Colon (tissue), 2 donors: ENCODE measurements at regions not wholly inside any gene's neighbourhood (a gene's known extent, or its start where the extent isn't known, plus 50 kb on each side); places are given as distances from the start of the nearest gene placed in this dataset.
A peak's percentile ranks its signal among the peaks of the same experiment; 100 is the strongest.
"Not testable (repeated sequence)": the region's sequence is repeated elsewhere in the genome, so short reads cannot be mapped to it uniquely, and the experiment has no call there.

Experiments used
- FAIRE-seq: peaks from 2 replicates; lab custom pipeline; 2012; peaks lifted over from hg19 to GRCh38; lab: Jason Lieb, UNC
- donor health status: control.
- donor health status: control.

DNA sequence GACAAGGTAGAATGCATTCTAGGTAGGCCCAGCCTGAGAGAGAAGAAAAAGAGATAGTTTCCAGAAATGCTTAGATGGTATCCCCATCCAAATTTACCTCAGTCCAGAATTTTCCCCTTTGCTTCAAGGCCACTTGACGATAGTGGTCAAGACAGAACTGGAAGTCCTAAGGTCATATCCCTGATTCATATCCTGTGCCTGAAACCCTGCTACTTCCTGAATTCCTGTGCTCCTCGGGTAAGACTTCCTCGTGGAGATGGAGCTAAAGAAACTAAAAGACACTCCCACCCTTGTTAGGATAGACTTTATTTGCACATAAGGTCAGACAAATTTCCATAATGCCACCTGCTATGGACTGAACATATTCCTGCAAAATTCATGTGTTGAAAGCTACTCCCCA is 175.9 kb downstream of the EVX1 start:
- no peak for FAIRE-seq

DNA sequence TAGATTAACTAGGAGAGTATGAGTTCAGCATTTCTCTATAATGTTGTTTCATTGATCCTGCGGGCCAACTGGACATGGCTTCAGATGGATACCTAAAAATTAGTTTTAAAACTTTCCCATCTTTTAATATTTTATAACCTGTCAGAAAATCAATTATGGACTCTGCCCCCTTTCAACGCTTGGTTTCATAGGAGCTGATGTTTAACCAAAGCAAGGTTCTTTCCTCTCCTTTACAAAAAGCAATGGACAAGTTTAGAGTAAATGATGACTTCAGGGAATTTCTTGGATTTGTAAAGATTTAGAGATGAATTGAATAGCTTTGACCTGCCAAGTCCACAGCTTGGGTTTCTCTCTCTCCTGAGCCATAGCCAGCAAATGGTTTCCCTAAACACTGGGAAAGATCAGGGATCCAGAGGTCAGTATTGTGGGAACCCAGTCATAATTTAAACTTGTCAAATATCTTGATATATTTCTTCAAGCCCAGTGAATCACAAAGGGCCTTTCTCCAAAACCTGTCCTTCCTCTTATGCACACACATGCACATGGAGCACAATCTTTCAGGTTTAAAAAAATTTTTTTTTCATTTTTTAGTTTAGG is 177.1 kb downstream of the EVX1 start:
- no peak for FAIRE-seq

DNA sequence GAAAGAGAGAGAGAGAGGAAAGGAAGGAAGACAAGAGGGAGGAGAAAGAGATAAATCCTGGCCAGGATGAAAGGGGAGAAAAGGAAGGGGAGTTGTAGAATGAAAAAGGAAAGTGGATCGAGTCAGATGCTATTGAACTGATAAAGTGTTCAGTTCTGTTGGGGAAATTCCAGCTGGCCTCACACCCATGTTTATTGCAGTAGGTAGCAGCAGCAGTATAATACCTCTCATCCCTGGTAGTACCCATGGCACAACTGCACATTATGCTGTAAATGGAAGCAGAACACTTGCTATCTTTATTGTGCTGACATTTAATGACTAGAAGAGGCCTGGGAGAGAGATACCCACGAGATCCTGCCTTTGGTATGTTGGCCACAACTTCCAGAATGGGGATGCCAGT is 178.1 kb downstream of the EVX1 start:
- no peak for FAIRE-seq

DNA sequence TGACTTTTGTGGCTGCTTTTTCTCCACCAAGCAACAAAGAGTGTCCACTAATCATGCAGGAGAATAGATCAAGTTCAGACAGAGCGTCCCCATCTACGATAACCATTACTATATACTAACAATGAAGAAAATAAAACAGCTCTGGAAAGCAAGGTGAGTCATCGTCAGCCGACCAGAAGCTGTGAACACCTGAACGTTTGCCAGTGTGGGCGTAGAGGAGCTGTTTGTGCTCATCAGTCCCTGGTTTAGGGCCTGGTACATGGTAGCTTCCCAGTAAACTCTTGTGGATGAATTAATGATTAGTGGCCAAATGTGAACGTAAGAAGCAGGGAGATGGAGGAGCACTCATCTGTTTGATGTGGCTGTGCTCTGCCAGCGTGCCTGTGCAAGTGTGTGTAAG is 180.7 kb downstream of the EVX1 start:
- FAIRE-seq: no peak

DNA sequence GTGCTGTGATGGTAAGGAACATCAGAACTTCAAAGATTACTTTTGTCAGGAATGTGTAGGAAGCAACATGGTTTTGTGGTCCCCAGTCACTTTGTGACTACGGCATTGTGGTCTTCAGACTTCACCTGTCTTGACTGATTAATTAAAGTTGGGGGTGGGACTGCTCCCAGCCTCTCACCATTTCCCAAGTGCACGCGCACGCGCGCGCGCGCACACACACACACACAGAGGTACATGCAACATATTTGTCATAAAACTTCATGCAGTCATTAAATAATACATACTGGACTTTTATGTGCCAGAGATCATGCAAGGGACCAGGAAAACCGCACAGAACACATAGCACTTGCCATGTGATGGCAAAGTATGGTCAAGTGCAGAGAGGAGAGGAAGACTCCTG is 181.2 kb downstream of the EVX1 start:
- no peak for FAIRE-seq

DNA sequence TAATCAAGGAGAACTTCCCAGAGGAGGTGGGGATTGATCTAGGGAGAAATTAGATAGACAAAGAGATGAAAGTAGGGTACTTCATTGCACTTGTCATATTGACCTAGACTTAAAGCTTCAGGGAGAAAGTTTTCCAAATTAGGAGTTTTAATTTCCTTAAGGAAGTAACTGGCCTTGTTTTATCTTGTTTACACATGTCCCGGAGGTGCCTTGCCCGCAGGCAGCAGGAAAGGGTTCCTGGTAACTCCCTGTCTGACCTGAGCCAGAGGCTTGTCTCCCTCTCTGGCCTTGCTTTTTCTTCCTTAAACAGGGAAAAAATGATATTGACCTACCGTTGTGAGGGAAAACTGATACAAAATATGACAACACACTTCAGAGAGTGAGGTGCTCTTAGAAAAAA is 181.6 kb downstream of the EVX1 start:
- no peak for FAIRE-seq

DNA sequence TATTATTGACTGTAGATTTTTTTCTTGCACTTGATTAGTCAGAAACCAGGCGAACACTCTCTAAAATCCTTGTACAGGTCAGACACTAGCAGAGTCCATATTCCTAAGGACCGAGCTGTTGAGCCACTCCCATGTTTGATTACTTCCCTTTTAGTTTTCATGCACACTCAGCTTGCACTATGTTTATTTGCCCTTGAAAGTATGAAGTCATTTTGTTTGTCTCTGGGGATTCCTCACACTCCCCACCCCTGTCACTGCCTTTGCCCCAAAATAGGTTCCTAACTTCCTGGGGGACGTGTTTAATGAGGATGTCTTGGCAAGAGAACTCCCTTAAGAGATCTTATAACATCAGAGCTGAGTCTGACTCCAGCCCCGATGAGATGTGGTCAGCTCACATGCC is 182.1 kb downstream of the EVX1 start:
- FAIRE-seq: peak; percentile 57

DNA sequence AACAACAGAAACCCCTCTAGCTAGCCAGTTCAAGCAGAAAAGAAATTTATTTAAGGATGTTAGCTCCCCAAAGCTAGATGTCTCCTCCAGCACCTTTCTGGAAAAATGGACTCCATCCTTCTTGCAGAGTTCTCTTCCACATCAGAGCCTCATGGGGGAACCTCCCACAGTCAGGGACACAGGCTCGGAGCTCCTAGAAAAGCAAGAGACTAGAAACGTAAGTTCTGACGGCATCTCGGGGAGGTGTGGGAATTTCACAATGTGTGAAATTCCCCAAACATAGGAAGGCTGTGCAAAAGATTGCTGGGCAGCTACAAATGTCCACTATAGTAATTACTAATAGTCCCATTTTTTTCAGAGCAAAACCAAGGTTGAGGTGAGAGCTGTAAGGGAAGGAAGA is 184.8 kb downstream of the EVX1 start:
- no peak for FAIRE-seq

DNA sequence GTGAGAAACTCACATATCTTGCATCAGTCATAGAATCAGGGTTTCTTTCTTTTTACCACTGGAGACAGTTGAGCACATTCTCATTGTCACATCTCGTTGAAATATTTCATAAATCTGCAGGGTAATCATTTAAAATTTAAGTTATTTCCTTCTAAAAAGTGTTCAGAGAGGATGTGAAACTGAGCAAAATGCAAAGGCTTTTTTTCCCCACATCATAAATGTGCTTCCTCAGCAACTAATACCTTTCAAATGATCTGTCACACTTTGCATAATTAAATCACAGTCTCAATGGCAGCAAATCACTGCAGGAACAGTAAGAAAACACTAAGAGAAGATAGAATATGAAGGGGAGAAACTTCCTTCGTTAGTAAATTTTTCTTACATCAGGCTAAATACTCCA is 187.5 kb downstream of the EVX1 start:
- FAIRE-seq: no peak

DNA sequence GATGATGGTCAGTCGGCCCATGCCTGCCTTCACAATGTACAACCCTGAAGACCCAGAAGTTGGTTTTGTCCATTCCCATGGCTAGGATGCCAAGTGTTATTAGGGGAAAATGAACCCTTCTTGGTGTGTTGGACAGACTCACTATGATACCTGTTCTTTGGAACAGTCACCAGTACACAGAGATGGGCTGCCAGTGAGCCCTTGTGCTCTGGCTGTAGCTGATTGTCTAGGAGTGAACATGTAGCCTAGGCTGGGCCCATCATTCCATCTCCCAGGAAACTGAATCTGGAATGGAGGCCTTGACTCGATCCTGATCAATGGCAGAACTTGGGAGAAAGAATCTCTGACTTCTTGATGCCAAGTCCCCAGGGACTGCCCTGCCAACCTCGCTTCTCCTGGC is 188.9 kb downstream of the EVX1 start:
- no peak for FAIRE-seq

DNA sequence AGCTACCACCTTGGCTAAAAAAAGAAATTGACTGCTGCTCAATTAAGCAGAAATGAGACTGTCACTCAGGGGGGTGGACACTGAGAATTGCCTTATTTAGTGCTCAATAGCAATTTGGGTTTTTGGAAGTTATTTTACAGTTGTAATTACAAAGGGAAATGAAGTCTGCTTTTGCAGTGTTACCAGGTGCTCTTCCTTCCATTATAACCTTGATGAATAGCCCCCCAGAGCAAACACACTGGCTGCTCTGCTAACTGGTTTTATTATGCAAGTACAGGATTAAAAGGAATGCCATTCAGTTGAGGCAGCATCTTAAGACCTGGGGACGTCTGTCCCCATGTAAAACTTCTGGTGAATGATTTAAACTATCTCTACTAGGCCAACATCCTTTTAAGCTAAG is 191.0 kb downstream of the EVX1 start:
- no peak for FAIRE-seq

DNA sequence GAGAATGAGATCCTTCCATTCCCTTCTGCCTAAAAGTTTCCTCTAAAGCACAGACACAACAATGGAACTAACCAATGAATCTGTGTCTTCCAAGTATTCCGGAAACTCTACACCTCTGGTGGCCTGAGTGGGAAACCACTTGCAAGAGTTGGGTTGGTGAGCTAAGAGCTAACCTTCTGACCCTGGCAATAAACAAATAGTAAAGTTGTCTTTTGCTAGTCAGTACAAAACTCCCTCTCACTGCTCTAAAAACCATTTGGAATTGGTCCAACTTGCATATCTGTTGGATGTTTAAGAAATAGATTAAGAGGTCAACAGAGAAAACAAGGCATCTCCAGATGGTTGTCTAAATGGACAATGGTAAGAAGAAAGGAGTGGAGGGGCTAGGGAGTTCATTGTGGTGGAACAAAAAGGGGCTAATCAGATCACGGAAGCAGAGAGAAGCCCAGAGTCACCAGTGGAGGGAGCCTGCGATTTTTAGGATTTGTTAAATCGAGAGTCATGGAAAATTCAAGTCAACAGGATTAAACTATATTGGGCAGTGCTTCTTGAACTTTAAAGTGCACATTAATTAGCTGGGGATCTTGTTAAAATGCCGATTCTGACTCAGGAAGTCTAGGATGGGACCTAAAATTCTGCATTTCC is 192.3 kb downstream of the EVX1 start:
- no peak for FAIRE-seq

DNA sequence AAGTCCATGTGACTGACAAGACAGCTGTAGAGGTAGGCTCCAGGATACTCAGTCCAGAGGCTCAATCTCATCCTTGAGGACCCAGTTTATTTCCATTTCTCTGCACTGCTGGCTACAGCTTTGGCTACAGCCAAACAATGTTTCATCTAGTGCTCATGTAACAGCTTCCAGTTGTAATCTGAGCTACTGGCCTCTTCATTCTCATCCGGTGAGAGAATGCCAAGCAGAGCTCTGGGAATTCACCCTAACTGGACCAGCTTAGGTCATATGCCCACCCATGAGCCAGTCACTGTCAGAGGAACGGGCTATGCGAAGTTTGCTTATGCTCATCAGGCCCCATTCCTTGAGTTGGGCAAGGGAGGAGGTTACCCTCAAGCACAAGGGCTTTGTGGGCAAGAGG is 192.9 kb downstream of the EVX1 start:
- no peak for FAIRE-seq

DNA sequence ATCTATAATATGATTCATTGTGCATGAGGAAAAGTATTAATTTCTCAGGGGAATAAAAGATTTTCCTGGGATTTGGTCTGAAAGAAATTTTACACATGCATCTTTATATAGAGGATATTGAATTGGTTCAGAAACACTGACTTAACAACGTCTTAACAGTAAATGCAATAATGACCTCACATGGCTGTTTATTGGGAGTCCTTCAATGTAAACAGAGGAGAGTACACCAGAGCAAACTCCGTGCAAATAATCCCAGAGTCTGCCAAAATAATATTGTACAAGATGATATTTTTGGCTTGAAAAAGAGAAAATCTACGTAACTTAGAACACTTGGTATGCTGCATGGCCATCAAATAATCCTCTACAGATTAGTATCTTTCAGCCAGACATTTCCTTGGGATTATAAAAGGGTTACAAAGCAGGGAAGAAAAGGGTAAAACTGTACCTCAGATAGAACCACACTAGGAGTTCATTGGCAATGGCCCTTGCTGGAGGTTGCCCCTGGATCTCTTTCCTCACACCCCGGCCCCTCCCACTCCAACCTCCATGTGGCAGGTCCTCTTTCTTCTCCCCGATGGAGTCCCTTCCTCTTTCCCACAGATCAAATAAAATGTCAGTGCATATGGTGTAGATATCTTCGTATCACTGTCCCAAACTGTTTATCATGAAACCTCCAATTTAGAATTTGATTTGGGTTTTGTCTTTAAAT is 196.4 kb downstream of the EVX1 start:
- no peak for FAIRE-seq

DNA sequence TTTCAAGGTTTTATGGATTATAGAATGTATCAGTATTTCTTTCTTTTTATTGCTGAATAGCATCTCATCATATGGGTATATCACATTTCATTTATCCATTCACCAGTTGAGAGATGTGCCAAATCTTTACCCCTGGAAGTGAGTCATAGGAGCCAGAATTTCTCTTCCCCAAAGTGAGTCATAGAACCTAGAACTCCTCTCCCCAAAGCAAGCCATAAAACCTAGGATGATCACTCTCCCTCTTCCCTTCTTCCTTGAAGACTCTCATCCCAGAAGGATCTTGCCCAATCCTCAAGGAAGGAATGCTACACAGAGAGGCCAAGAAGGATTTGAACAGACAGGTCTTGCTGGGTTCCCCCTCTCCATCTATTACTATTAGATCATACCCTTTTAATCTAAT is 199.9 kb downstream of the EVX1 start:
- FAIRE-seq: no peak

DNA sequence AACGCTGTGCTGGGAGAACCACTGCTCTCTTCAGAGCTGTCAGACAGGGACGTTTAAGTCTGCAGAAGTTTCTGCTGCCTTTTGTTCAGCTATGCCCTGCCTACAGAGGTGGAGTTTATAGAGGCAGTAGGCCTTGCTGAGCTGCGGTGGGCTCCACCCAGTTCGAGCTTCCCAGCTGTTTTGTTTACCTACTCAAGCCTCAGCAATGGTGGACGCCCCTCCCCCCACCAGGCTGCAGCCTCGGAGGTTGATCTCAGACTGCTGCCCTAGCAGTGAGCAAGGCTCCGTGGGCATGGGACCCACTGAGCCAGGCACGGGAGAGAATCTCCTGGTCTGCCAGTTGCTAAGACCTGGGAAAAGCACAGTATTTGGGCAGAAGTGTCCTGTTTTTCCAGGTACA is 206.4 kb downstream of the EVX1 start:
- not testable (repeated sequence) for FAIRE-seq

DNA sequence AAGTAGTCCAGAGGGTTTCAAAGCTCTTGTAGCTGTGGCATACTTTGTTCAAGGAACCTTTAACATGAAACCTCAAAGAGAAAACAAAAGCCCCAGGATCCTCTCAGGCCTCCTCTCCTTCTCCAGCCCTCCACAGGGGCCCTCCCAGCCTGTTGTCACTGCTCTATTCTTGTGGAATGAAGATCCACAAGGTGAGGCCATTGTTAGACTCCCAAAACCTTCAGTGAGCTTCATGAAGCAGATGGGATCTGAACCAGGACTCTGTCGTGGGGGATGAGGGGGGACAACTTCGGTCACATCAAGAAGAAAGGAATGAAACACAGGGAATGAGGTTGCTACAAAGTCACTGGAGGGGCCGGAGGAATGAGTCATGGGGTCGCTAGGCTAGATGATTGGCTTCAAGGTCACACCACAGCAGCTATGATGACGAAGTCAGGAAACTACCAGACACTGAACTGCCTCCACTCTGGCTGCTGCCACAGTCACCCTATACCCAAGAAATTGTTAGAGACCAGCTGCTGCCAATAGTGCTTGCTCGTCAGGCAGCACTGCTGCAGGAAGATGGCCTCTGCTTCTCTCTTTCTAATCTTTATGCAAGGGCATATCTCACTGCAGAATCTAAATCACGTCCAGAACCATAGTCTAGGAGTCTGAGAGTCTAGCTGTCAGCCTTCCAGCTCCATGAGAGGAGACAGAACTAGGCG is 208.8 kb downstream of the HIBADH start:
- no peak for FAIRE-seq

DNA sequence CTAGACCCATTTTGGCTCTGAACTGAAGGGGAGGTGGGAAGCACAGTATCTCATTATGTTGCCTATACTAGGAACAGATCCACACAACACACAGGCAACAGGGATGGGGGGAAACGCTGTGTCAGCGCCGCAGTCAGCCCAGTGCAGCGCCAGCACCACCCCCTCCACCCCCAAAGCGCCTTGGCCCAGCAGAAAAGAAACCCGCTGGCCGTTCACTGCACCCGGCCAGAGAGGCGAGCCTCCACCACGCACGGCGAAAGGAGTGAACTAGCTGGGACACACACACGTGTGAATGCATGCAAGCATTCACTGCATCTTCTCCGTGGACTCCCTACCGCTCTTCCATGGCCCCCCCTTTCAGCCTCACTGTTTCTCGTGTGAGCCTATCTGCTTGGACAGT is 205.6 kb downstream of the HIBADH start:
- not testable (repeated sequence) for FAIRE-seq

DNA sequence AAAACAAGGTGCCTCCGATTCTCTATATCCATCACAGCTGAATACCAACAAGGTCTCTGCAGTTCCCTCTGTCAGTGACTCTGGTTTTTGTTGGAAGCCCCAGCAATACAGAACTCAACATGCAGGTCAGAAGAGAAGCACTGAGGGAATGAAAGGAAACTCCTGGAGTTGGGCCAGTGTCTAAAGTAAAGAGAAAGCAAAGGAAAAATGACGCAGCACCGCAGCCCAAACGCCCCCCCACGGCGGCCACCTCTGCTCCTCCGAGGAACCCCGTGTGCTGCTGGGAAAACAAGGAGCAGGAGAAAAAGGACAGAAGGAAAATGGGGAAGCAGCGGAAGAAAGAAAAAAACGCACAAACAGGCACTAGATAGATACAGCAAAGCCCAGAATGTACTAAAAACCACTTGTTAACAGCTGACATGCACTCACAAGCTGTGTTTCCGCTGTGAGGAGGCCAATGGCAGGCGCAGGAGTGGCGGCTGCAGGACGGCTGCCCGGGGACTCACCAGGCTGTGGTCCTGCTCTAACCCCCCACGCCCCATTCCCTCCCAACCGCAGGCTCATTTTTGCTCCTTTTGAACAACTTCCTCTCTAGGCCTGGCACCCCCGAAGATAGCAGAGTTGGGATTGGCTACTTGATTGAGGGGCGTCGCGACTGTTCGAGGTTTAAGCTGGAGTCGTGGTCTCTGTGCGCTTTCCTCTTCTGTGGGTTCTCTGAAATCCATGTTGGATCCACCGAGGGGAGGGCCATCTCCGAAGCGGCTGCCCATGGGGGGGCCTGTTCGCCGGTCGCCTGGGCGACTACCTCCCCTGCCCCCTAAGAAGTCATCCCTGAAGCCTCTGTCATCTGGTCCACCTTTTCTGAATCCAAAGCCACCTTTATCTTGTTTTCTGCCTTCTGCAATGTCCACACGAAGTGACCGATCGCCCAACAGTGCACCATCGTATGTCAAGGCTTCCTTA is 204.8 kb downstream of the HIBADH start:
- FAIRE-seq: not testable (repeated sequence)

DNA sequence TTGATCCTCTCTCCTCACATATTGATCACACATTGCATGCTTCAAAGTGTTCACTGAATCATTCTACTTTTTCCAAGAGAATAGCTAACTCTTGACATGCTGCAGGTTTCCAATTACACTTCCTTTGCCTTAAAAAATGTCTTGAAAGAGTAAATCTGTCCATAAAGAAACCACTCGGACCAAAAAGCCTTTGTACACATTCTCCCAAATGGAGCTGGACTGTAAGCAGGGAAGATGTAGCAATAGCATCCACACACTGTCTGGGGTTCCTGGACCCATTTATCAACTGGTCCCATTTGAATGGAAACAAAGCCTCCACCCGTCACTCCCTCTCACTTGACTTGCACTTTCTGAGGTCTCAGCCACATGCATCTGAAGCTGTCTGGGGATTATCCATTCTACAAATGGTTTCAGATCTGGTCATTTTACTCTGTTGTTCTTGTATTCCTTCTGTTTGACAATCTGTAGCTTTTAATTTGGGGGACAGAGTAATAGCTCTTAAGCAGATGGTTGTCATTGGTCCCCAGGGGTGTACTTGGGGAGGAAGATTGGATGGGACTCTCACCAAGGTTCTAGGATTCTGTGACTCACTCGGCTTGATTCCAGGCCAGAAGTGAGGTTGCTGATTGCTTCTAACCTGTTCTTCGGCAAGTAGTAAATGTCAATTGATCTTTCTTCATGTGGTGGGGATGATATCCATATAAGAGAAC is 203.5 kb downstream of the HIBADH start:
- FAIRE-seq: no peak

DNA sequence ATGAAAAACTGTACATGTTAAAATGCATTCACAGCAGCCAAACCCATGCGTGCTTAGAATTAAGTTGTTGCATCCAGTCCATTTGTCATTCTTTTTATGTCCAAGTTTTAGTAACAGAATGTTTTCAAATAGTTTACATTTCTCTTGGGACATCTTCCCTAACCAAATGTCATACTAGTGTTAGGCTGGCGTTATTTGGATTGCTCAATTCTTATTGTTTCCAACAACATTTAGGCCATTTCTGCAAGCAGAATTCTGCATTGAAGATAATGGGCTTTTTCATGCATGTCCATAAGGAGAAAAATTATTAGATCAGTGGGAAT is 203.0 kb downstream of the HIBADH start:
- no peak for FAIRE-seq
